ENCODE measurements at regions not wholly inside any gene's neighbourhood (a gene's known extent, or its start where the extent isn't known, plus 50 kb on each side); places are given as distances from the start of the nearest gene placed in this dataset.

DNA sequence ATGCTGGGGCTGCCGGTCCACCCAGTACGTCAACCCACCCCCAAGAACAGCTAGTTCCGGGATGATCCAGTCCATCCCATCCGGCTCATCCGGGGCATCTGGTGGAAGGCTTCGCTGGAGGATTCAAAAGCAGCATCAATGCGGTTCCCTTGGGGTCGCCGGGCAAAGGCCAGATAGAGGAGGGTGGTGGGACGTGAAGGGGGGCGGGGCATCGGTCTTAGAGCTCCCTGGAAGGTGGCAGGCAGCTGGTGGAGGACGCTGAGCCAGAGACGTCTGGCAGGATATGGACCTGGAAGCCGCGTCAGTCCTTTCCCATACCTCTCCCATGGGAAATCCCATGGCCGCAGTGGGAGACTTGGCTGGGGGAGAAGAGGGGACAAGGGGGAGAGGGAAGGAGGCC, 1500.8 kb upstream of the DEFB115 start:
- TF ChIP-seq EZH2 (IDR thresholded peaks at IDR 0.05): no peak
- no peak for TF ChIP-seq POLR2AphosphoS5 (IDR thresholded peaks at IDR 0.05; ENCODE audit: borderline replicate concordance, low read depth, low read length)
